ENCODE measurements at regions not wholly inside any gene's neighbourhood (a gene's known extent, or its start where the extent isn't known, plus 50 kb on each side); places are given as distances from the start of the nearest gene placed in this dataset.

- Histone ChIP-seq H3K4me1 (ENCODE audit: control insufficient read depth in 5 of 5, insufficient read depth in 5 of 5, low read length in 5 of 5) (no peaks in the 10 kb centered on the region), H3K27me3 (ENCODE audit: control insufficient read depth in 3 of 3, insufficient read depth in 3 of 3, low read length in 2 of 3) (no peaks in the 10 kb centered on the region), H3K9me3 (ENCODE audit: control insufficient read depth in 4 of 4, insufficient read depth in 3 of 4, low read length in 3 of 4) (no peaks in the 10 kb centered on the region), H3K36me3 (ENCODE audit: control insufficient read depth in 4 of 4, insufficient read depth in 4 of 4, low read length in 4 of 4) (no peaks in the 10 kb centered on the region), H3K4me3 (no peak overlapping the region), H3K9ac (ENCODE audit: insufficient read depth in 1 of 2, low read length in 2 of 2) (no peak overlapping the region), H3K27ac (ENCODE audit: low read depth in 1 of 2, low read length in 1 of 2) (no peak overlapping the region)
- ATAC-seq (ENCODE audit: insufficient read depth, low FRiP score) = no peak
- no peak for TF ChIP-seq CTCF (IDR thresholded peaks at IDR 0.05; ENCODE audit: control extremely low read depth, extremely low read depth)
- peak in 2 of 3 donors; percentile 43 to 78 for DNase-seq
- 69 to 89% methylated on average over 1 of the region's 1 CpG for WGBS, 2 donors
Observed at GRCh38 chr1:112256411-112256810, 139.6 kb upstream of the CTTNBP2NL start.

- Histone ChIP-seq H3K4me1 (ENCODE audit: control insufficient read depth in 5 of 5, insufficient read depth in 5 of 5, low read length in 5 of 5) (no peaks in the 10 kb centered on the region), H3K27me3 (ENCODE audit: control insufficient read depth in 3 of 3, insufficient read depth in 3 of 3, low read length in 2 of 3) (no peaks in the 10 kb centered on the region), H3K9me3 (ENCODE audit: control insufficient read depth in 4 of 4, insufficient read depth in 3 of 4, low read length in 3 of 4) (no peaks in the 10 kb centered on the region), H3K4me3 (no peak overlapping the region), H3K36me3 (ENCODE audit: control insufficient read depth in 4 of 4, insufficient read depth in 4 of 4, low read length in 4 of 4) (no peaks in the 10 kb centered on the region), H3K27ac (ENCODE audit: low read depth in 1 of 2, low read length in 1 of 2) (no peak overlapping the region), H3K9ac (ENCODE audit: insufficient read depth in 1 of 2, low read length in 2 of 2) (no peak overlapping the region)
- no peak for TF ChIP-seq CTCF (IDR thresholded peaks at IDR 0.05; ENCODE audit: control extremely low read depth, extremely low read depth)
- DNase-seq (no peak), ATAC-seq (ENCODE audit: insufficient read depth, low FRiP score) (no peak)
- WGBS, 2 donors = 81 to 88% methylated on average over 7 of the region's 7 CpGs
Observed at GRCh38 chr1:112257043-112257835, 138.8 kb upstream of the CTTNBP2NL start.

GRCh38 chr1:112260699-112261098 lies 135.3 kb upstream of the CTTNBP2NL start:
- Histone ChIP-seq H3K4me3 (no peak overlapping the region), H3K27ac (ENCODE audit: low read depth in 1 of 2, low read length in 1 of 2) (no peak overlapping the region), H3K4me1 (ENCODE audit: control insufficient read depth in 5 of 5, insufficient read depth in 5 of 5, low read length in 5 of 5) (peaks cover 0 to 14% (median 0%) of the 10 kb centered on the region in 5 donors), H3K9me3 (ENCODE audit: control insufficient read depth in 4 of 4, insufficient read depth in 3 of 4, low read length in 3 of 4) (no peaks in the 10 kb centered on the region), H3K36me3 (ENCODE audit: control insufficient read depth in 4 of 4, insufficient read depth in 4 of 4, low read length in 4 of 4) (no peaks in the 10 kb centered on the region), H3K27me3 (ENCODE audit: control insufficient read depth in 3 of 3, insufficient read depth in 3 of 3, low read length in 2 of 3) (no peaks in the 10 kb centered on the region), H3K9ac (ENCODE audit: insufficient read depth in 1 of 2, low read length in 2 of 2) (no peak overlapping the region)
- ATAC-seq (ENCODE audit: insufficient read depth, low FRiP score) (no peak), DNase-seq (no peak)
- WGBS, 2 donors = 86 to 96% methylated on average over 1 of the region's 1 CpG
- no peak for TF ChIP-seq CTCF (IDR thresholded peaks at IDR 0.05; ENCODE audit: control extremely low read depth, extremely low read depth)
